BE2C (cell line): ENCODE measurements at regions not wholly inside any gene's neighbourhood (a gene's known extent, or its start where the extent isn't known, plus 50 kb on each side); places are given as distances from the start of the nearest gene placed in this dataset.

Experiments used
- DNase-seq: peaks from one replicate; pipeline ENCODE4 v3.0.0-alpha.2; 2020
- H3K27me3 ChIP-seq: fragments of 250-450 bp; sonication (Bioruptor Pico); 2 replicates; pipeline ENCODE4 v1.5.1; 2020; ENCODE audit warnings: mild to moderate bottlenecking
- H3K36me3 ChIP-seq: fragments of 250-450 bp; sonication (Bioruptor Pico); 2 replicates; pipeline ENCODE4 v1.5.1; 2020; ENCODE audit warnings: mild to moderate bottlenecking
- H3K4me1 ChIP-seq: fragments of 250-450 bp; sonication (Bioruptor Pico); 2 replicates; pipeline ENCODE4 v1.5.1; 2020
- H3K4me3 ChIP-seq: 2 replicates; pipeline ENCODE4 v1.5.1; 2011; ENCODE audit warnings: low read depth, low read length
- H3K9me3 ChIP-seq: fragments of 250-450 bp; sonication (Bioruptor Pico); 2 replicates; pipeline ENCODE4 v1.5.1; 2020
- CTCF ChIP-seq: IDR thresholded peaks from 2 replicates; pipeline ENCODE4 v1.5.1; 2012; ENCODE audit warnings: mild to moderate bottlenecking, low read depth, low read length

GRCh38 chr7:25954395-25954794 is 197.6 kb upstream of the NFE2L3 start:
- TF ChIP-seq CTCF, result no peak

GRCh38 chr7:25959168-25959734 is 192.7 kb upstream of the NFE2L3 start:
- Histone ChIP-seq H3K9me3 (no peaks in the 10 kb centered on the region), H3K4me3 (no peak overlapping the region), H3K36me3 (no peaks in the 10 kb centered on the region), H3K4me1 (no peaks in the 10 kb centered on the region), H3K27me3 (peaks cover 47% of the 10 kb centered on the region)
- DNase-seq, result no peak
- TF ChIP-seq CTCF, result no peak

More at GRCh38 chr7:25954395-25954794, 197.6 kb upstream of the NFE2L3 start:
- no peaks in the 10 kb centered on the region for H3K4me1 ChIP-seq
- no peaks in the 10 kb centered on the region for H3K9me3 ChIP-seq
- DNase-seq, result no peak
- H3K36me3 ChIP-seq, result no peaks in the 10 kb centered on the region
- peaks cover 66% of the 10 kb centered on the region for H3K27me3 ChIP-seq
- H3K4me3 ChIP-seq, result no peak overlapping the region

GRCh38 chr7:25963733-25964132 is 188.3 kb upstream of the NFE2L3 start:
- no peaks in the 10 kb centered on the region for H3K36me3 ChIP-seq
- peaks cover 49% of the 10 kb centered on the region for H3K27me3 ChIP-seq
- no peak overlapping the region for H3K4me3 ChIP-seq
- TF ChIP-seq CTCF, result no peak
- H3K4me1 ChIP-seq, result no peaks in the 10 kb centered on the region
- H3K9me3 ChIP-seq, result no peaks in the 10 kb centered on the region
- no peak for DNase-seq

GRCh38 chr7:25964483-25964991 is 187.5 kb upstream of the NFE2L3 start:
- Histone ChIP-seq H3K9me3 (no peaks in the 10 kb centered on the region), H3K4me3 (no peak overlapping the region), H3K4me1 (no peaks in the 10 kb centered on the region), H3K27me3 (peaks cover 49% of the 10 kb centered on the region), H3K36me3 (no peaks in the 10 kb centered on the region)
- no peak for TF ChIP-seq CTCF
- no peak for DNase-seq

- no peaks in the 10 kb centered on the region for H3K4me1 ChIP-seq
- no peak for TF ChIP-seq CTCF
- peaks cover 46% of the 10 kb centered on the region for H3K27me3 ChIP-seq
- H3K4me3 ChIP-seq, result no peak overlapping the region
- no peak for DNase-seq
- H3K9me3 ChIP-seq, result no peaks in the 10 kb centered on the region
- no peaks in the 10 kb centered on the region for H3K36me3 ChIP-seq
Observed at GRCh38 chr7:25965405-25966123, 186.4 kb upstream of the NFE2L3 start.

GRCh38 chr7:25966469-25966868 is 185.5 kb upstream of the NFE2L3 start:
- H3K4me3 ChIP-seq, result no peak overlapping the region
- no peak for DNase-seq
- H3K27me3 ChIP-seq, result peaks cover 44% of the 10 kb centered on the region
- H3K4me1 ChIP-seq, result no peaks in the 10 kb centered on the region
- TF ChIP-seq CTCF, result no peak
- H3K36me3 ChIP-seq, result no peaks in the 10 kb centered on the region
- no peaks in the 10 kb centered on the region for H3K9me3 ChIP-seq
